GM10248 (cell line): ENCODE measurements at regions not wholly inside any gene's neighbourhood (a gene's known extent, or its start where the extent isn't known, plus 50 kb on each side); places are given as distances from the start of the nearest gene placed in this dataset.

Experiments
- CTCF ChIA-PET: fragments of 300-600 bp; sonication (Branson Sonifier 250); formaldehyde crosslinking; extraction: SDS; loops from one replicate; lab custom pipeline; 2021; ENCODE audit warnings: antibody characterized with exemption; lab: Yijun Ruan, JAX
- POLR2A ChIA-PET: fragments of 350-650 bp; sonication (Branson Sonifier 250); formaldehyde crosslinking; extraction: SDS; loops from one replicate; lab custom pipeline; 2020; ENCODE audit warnings: antibody characterized with exemption; lab: Yijun Ruan, JAX
- DNase-seq: peaks from one replicate; pipeline ENCODE4 v3.0.0; 2012; ENCODE audit errors: extremely low spot score
- TF ChIP-seq, protein P1 (sequence below): IDR thresholded peaks from 2 replicates; pipeline ENCODE4 v1.5.1; 2012; ENCODE audit warnings: mild to moderate bottlenecking, low read depth; ENCODE audit errors: extremely low read depth, missing control alignments, control extremely low read depth

GRCh38 chr14:85402569-85403162 lies 127.3 kb upstream of the FLRT2 start:
- ChIA-PET CTCF (no interaction called here), POLR2A (interaction anchor here (0.6 kb wide), 1 partner anchor 9 kb away, joined by 3 read pairs; no protein-coding TSS in a partner anchor)
- no peak for DNase-seq
- TF ChIP-seq, protein P1, sequence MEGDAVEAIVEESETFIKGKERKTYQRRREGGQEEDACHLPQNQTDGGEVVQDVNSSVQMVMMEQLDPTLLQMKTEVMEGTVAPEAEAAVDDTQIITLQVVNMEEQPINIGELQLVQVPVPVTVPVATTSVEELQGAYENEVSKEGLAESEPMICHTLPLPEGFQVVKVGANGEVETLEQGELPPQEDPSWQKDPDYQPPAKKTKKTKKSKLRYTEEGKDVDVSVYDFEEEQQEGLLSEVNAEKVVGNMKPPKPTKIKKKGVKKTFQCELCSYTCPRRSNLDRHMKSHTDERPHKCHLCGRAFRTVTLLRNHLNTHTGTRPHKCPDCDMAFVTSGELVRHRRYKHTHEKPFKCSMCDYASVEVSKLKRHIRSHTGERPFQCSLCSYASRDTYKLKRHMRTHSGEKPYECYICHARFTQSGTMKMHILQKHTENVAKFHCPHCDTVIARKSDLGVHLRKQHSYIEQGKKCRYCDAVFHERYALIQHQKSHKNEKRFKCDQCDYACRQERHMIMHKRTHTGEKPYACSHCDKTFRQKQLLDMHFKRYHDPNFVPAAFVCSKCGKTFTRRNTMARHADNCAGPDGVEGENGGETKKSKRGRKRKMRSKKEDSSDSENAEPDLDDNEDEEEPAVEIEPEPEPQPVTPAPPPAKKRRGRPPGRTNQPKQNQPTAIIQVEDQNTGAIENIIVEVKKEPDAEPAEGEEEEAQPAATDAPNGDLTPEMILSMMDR, result no peak

- DNase-seq, result no peak
- ChIA-PET POLR2A (no interaction called here), CTCF (no interaction called here)
- TF ChIP-seq, protein P1, result no peak
Measured at GRCh38 chr14:85409481-85410210, 120.3 kb upstream of the FLRT2 start.

DNA sequence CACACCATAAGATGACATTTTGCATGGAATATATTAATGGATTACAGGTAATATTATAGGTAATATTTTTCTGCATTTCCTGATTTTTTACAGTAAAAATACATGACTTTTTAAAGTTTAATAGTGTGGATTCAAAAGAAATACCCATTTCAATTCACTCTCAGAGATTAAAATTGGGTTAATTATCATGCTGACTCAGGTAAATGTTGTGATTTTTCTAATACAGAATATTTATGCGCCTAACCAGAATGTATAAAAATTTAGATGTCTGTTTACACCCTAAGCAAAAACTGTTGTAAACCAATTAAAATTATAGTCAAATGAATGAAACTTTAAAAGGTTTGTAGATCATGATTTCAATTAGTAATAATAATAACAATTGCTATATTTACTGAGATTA lies 117.2 kb upstream of the FLRT2 start:
- ChIA-PET CTCF (no interaction called here), POLR2A (no interaction called here)
- TF ChIP-seq, protein P1, result no peak
- DNase-seq, result no peak

DNA sequence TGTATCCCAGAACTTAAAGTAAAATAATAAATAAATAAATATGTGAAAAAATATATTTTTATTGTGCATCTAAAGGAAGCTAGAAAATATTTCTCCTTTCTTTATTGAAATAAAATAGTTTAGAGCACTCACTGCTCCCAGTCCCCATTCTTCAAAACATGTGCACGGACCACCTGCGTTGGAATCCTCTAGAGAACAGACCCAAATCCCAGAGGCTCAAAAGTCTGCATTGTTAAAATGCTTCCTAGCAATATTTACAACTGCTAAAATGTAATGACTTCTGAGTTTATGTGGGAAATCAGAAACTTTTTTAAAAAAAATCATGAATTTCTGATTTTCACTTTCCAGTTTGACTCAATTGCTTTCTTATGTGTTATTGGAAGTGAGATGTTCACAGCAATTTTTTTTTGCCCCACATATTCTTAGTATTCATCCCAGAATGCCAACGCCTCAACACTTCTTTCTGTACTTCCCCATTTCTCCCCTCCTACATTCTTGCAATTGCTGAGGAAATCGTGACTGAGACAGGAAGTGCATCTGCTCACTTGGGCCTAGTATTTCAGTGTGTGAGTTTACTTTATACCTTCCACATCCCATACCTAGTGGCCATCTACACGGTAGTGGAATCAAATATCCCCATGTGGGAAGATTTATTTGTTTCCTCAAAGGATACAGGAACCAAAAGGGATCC lies 116.0 kb upstream of the FLRT2 start:
- no peak for DNase-seq
- CTCF ChIA-PET, result no interaction called here
- POLR2A ChIA-PET, result no interaction called here

DNA sequence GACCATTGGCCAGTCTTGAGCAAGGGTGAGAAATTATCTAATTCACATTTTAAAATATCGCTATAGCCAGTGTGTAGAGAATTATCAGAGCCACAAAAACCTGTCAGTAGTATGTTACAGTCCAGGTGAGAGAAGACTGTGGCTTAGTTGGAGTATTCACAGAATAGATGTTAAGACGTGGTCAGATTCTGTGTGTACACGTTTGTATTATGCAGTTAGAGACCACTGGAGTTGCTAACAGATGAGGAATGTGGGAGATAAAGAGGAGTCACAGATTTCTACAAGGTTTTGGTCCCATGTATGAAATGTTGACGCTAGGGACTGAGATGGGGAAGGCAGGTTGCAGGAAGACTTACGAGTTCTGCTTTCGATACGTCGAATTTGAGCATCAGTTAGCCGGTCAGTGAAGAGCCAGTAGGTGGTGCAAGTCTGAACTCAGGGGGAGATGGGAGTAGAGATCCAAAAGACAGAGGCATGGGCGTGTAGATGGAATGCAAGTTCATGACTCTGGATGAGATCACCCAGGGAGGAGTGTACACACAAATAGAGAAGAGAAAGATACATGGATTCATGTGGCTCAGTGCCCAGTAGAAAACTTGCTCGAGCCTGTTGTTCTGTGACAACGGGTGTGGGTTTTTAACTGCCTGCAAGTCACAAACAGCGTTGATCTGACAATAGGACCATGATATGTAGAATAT lies 114.8 kb upstream of the FLRT2 start:
- DNase-seq, result no peak
- ChIA-PET CTCF (no interaction called here), POLR2A (no interaction called here)
- TF ChIP-seq, protein P1, result no peak

More for the DNA sequence above, 116.0 kb upstream of the FLRT2 start:
- TF ChIP-seq, protein P1, result no peak

GRCh38 chr14:85416771-85417170 lies 113.2 kb upstream of the FLRT2 start:
- no peak for DNase-seq
- TF ChIP-seq, protein P1, result no peak
- POLR2A ChIA-PET, result no interaction called here
- CTCF ChIA-PET, result no interaction called here
